Activated T-helper 9 cell treated with anti-CD3 and anti-CD28 coated beads, Interleukin-2, amount 50 U/mL, for 16 hours (primary cell): ENCODE measurements at regions not wholly inside any gene's neighbourhood (a gene's known extent, or its start where the extent isn't known, plus 50 kb on each side); places are given as distances from the start of the nearest gene placed in this dataset.

ENCODE experiments used
- DNase-seq: peaks from one replicate; pipeline ENCODE4 v3.0.0-alpha.2; 2020; ENCODE audit warnings: low read depth

DNA sequence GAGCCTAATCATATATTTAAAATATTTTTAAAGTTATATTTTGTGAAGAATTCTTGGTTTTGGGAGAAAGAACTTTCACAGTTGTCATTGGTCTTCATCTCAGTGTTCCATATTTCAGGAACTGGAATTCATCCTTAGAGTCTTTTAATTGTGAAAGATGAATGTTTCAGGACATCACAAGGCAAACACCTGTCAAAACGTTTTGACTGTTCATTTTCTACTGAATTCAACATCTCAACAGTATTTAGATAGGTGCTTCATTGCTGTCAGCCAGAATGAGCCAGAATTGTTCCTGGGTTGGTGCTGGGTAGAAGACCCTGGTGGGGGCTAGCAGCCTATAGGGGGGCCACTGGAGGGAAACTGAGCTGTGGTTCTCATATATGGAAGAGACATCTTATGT, 255.1 kb upstream of the CXCR4 start:
- no peak for DNase-seq

- no peak for DNase-seq
Observed at GRCh38 chr2:136363900-136364299, 246.0 kb upstream of the CXCR4 start.

DNA sequence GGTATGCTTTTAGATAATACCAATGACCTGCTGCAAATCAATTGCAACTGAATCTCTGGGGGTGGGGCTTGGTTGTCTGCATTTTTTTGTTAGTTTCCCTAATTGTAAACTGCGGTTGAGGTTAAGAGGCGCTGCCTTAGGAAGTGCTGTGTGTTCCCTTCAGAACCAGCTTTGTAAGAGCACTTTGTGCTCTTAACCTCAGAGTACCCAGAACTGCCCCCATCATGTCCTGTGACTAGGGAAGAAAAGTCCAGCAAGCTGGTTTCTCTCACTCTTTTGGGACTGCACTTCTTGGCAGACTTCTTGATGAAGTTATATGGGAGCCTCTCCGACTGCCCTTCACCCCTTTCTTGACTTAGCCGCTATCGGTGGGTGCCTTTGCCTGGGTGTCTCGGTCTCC, 245.5 kb upstream of the CXCR4 start:
- no peak for DNase-seq

GRCh38 chr2:136362676-136363390, 244.9 kb upstream of the CXCR4 start:
- DNase-seq: no peak

GRCh38 chr2:136361521-136361920, 243.6 kb upstream of the CXCR4 start:
- no peak for DNase-seq

DNA sequence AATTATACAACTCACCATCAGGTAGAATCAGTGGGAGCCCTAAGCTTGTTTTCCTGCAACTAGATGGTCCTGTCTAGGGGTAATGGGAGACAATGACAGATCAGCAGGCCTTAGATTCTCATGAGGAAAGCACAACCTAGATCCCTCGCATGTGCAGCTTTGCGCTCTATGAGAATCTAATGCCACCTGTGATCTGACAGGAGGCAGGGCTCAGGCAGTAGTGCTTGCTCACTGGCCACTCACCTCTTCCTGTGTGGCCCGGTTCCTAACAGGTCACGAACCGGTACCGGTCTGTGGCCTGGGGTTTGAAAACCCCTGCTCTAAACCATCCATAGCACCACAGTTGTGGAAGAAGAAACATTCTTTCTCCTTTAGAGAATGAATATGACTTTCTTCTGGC, 242.8 kb upstream of the CXCR4 start:
- DNase-seq: no peak

DNA sequence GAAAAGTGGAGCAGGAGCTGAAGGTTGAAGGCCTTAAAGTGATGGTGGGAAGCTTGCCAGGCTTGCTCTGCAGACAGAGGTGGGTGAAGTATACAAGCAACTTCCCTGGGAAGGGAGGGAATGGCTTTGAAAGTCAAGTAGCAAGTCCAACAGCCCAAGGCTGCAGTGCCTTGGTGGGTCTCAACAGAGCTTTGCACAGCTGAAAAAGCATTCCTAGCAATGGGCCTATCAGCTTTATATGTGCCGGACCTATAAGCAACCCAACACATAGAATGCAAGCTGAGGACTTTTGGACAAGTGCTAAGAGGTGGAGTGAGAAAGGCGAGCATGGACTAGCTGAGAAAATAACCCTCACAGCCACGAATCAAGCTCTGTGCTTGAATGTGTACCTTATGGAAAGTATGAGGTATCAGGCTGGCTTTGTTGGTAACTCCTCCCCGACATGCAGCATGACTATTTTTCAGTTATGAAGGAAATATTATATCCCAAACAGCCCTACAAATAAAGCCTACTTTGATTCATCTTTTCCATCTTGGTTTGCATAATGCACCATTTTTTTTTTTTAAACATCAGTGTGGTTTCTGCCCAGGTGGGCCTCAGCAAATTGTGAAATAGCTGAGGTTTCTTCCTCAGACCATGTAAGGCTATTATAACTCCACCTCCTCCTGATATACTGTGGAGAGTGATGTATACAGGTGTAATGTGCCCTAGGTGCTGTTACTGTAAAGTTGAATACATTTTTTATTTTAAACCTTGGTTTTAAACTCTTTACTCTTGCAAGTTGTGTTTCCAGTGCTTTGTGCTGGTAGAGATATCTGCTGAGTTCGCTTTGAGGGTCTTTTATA, 241.4 kb upstream of the CXCR4 start:
- no peak for DNase-seq

DNA sequence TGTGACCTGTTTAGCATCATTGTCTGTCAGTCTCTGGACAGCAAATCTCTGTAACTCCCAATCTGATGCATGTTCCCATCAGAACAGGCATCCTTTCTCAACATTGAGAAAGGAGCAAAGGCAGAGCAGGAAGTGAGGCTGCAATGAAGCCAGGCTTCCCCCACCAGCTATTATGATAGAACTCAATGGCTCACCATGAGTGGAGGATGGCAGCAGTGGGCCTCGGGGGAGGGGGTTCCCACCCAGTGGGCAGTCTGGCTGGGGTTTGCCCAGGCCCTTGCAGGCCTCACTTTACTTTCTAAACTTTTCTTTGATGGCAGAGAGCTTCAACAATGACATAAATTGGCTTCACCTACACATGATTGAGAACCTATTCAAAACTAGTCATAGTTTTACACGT, 240.6 kb upstream of the CXCR4 start:
- no peak for DNase-seq

- DNase-seq: no peak
Observed at GRCh38 chr2:136357007-136357380, 239.0 kb upstream of the CXCR4 start.

- DNase-seq: no peak
Observed at GRCh38 chr2:136356125-136357006, 238.4 kb upstream of the CXCR4 start.

GRCh38 chr2:136351684-136352083, 233.7 kb upstream of the CXCR4 start:
- DNase-seq: no peak

- DNase-seq: no peak
Observed at GRCh38 chr2:136347981-136348380, 230.0 kb upstream of the CXCR4 start.

DNA sequence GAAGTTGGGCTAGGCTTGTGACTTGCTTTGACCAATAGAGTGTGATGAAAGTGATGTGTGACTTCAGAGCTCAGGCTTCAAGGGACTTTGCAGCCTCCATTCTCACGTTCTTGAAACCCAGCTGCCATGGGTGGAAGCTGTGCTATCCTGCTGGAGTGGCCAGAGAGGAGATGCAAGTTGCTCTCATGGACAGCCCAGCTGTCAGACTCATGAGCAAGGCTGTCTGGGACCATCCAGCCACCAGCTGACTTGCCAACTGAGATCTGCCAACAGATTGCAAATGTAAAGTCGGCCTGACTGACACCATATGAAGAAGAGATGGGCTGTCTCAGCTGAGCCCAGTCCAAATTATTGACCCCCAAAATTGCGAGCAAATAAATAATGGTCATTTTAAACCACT, 226.4 kb upstream of the CXCR4 start:
- DNase-seq: no peak

DNA sequence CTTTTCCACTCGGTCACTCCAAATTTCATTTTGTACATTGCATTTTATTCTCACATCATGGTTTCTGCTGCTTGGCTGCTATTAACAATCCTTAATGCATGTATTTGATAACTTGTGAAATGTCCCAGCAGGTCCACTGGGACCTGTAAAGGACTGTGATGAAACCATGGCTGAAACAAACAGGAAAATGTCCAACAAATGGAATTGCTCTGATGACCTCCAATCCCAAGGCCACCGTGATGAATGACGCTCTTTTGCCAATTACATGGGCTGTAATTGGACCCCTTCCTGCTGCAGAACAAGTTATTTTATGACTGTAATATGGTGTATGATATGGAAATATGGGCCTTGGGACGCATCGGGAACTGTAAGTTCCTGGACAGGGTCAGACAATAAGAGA, 224.2 kb upstream of the CXCR4 start:
- no peak for DNase-seq

DNA sequence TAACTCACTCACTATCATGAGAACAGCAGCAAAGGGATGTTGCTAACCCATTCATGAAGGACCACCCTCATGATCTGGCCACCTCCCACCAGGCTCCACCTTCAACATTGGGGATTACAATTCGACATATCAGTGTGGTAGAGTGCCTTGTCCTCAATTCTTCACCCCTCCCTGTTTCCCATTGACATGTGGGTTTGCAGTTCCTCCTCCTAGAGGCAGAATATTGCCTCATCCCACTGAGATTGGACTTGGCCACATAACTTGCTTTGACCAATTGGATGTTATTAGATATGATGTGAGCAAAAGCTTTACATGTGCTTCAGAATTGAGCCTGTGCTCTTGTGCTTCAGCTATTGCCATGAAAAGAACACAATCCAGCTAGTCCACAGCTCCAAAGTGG, 217.0 kb upstream of the CXCR4 start:
- DNase-seq: no peak

DNA sequence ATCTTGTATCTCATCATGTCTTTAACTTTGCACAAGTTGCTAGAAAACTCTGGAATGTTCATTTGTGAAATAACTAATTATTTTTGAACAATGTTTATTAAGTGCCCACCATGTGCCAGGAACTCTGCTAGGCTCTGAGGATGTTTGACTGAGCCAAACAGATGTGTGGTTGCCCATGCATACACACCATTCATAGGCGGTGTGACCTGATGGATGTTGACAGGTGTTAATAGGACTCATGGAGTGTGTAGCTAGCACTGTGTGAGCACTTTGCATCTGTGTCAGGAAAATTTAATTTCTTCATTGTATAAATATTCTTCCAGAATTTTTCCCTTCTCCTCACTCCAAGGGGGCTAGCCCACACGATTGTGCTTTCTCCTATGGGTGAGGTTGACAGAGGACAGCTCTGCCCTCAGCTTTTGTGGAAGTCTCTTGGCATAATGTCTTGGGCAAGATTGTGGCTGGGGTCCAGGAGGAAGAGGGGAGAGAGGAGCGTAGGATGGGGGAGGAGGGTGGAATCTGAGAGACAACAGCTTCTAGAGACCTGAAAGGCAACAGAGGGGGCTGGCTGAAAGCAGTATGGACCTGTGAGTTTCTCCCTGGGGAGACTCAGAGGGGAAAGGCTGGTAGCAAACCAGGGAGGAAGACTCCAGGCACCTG, 214.6 kb upstream of the CXCR4 start:
- DNase-seq: no peak

DNA sequence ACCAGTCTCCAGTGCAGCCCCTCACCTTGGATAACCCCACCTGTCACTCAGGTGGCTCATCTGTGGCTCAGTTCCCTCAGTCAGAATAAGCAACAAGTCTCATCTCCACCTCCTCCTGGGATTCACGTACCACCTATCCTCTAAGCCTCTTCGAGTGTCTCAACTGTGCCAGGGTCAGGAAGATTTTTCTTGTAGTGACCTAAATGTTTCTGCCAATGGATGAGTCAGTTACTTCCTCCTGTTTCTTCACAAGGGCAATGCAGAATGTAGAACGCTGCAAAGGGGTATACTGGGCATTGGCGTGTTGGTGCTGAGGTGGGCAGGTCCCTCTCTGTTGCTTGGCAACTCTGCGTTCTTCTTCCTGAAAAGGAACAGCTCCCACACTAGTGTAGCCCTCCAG, 213.3 kb upstream of the CXCR4 start:
- DNase-seq: no peak

- DNase-seq: no peak
Observed at GRCh38 chr2:136328207-136328795, 210.4 kb upstream of the CXCR4 start.

- DNase-seq: peak; percentile 58
Observed at GRCh38 chr2:136327162-136327852, 209.4 kb upstream of the CXCR4 start.

GRCh38 chr2:136325844-136326331, 207.9 kb upstream of the CXCR4 start:
- no peak for DNase-seq

DNA sequence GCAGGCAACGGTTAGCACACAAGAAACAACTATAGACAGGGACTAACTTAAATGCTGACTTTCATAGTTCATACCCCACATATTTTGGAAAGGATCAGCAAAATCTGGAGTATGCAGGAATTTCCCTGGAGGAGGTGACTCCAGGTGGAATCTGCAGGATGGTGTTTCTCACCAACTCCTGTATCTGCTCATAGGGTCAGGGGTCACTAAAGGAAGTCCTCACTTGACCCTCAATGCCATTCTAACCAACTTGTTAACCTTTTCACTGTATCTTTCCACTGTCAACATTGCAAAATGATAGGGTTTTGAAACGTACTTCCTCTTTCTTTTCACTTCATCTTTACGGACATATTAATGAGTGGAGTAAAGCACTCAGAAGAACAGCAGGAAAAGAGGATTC, 207.0 kb upstream of the CXCR4 start:
- no peak for DNase-seq
